Prostate gland (tissue), 2 donors: ENCODE measurements at regions not wholly inside any gene's neighbourhood (a gene's known extent, or its start where the extent isn't known, plus 50 kb on each side); places are given as distances from the start of the nearest gene placed in this dataset.

Source experiments
- DNase-seq: peaks from one replicate; pipeline ENCODE4 v3.0.0-alpha.2; 2019; ENCODE audit warnings: low spot score
- H3K27ac ChIP-seq, 2 donors: fragments of 200-600 bp; sonication (generic); 2 replicates each; pipeline ENCODE4 v1.5.1; 2017 to 2019
- H3K27me3 ChIP-seq: fragments of 200-600 bp; sonication (generic); replicated peaks from 2 replicates; pipeline ENCODE4 v1.5.1; 2019; ENCODE audit not compliant: insufficient read depth
- H3K36me3 ChIP-seq, 2 donors: fragments of 200-600 bp; sonication (generic); 1 replicate in 1 of 2; 2 replicates in 1 of 2; pipeline versions ENCODE4 v1.5.1 to v1.8.1; 2017 to 2019
- H3K4me1 ChIP-seq: fragments of 200-600 bp; sonication (generic); replicated peaks from 2 replicates; pipeline ENCODE4 v1.5.1; 2019
- H3K4me3 ChIP-seq, 2 donors: fragments of 200-600 bp; sonication (generic); 2 replicates each; pipeline ENCODE4 v1.5.1; 2017 to 2019
- H3K9me3 ChIP-seq: fragments of 200-600 bp; sonication (generic); 2 replicates; pipeline ENCODE4 v1.5.1; 2017
- POLR2A ChIP-seq: fragments of 450-650 bp; IDR thresholded peaks from one replicate; pipeline ENCODE4 v1.6.1; 2016; ENCODE audit warnings: antibody characterized with exemption, mild to moderate bottlenecking
- POLR2AphosphoS5 ChIP-seq: sonication (generic); formaldehyde crosslinking; IDR thresholded peaks from one replicate; pipeline ENCODE4 v1.6.1; 2017; ENCODE audit warnings: antibody characterized with exemption
- WGBS: methylation state at CpG from one replicate; pipeline ENCODE4 v1.1.5; 2018; 5-methylcytosine and 5-hydroxymethylcytosine counted together
- intact Hi-C: fragments of 100-400 bp; cut with DNase I; formaldehyde crosslinking; loops from one replicate; pipeline ENCODE4 v1.14.2; 2022
- TF ChIP-seq, protein P1 (sequence below), 4 experiments: fragments of 200-600 bp in 2 of 4; fragments of 450-650 bp in 2 of 4; sonication (generic) in 2 of 4; IDR thresholded peaks; 1 replicate in 3 of 4; 2 replicates in 1 of 4; pipeline ENCODE4 v1.5.1; 2016 to 2019; ENCODE audit warnings: antibody characterized with exemption in 4 of 4, mild to moderate bottlenecking in 2 of 4, moderate library complexity in 2 of 4

DNA sequence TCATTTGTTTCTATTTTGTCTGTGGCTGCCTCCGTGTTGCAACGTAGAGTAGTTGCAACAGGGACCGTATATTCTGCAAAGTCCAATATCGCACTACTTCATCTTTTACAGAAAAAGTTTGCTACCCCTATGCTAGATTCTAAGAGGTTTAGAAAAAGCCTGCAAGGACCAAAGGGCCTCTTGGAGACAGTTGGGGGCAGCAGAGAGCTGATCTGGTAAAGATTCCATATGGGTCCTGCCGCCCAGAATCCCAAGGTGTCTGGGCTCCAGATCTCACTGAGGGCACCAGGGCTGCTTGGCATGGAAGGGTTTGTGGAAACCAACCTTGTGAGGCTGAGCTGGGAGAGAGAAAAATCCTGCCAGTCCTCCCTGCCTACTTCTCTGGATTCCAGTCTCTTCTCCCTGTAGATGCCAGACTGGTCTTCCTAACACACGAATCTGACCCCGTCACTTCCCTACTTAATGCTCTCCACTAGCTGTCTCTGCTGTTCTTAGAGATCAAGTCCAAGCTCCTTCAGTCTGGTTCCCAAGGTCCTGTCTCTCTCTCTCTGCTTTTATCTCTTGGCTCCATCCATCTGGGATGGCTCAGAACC, 74.6 kb downstream of the GLRX5 start:
- intact Hi-C loops, result no loop called here
- Histone ChIP-seq H3K4me3 (no peak overlapping the region), H3K9me3 (no peaks in the 10 kb centered on the region), H3K27ac (no peak overlapping the region), H3K4me1 (no peaks in the 10 kb centered on the region), H3K36me3 (no peaks in the 10 kb centered on the region), H3K27me3 (no peaks in the 10 kb centered on the region)
- DNase-seq, result peak; percentile 12
- TF ChIP-seq POLR2A, result no peak
- TF ChIP-seq, protein P1, sequence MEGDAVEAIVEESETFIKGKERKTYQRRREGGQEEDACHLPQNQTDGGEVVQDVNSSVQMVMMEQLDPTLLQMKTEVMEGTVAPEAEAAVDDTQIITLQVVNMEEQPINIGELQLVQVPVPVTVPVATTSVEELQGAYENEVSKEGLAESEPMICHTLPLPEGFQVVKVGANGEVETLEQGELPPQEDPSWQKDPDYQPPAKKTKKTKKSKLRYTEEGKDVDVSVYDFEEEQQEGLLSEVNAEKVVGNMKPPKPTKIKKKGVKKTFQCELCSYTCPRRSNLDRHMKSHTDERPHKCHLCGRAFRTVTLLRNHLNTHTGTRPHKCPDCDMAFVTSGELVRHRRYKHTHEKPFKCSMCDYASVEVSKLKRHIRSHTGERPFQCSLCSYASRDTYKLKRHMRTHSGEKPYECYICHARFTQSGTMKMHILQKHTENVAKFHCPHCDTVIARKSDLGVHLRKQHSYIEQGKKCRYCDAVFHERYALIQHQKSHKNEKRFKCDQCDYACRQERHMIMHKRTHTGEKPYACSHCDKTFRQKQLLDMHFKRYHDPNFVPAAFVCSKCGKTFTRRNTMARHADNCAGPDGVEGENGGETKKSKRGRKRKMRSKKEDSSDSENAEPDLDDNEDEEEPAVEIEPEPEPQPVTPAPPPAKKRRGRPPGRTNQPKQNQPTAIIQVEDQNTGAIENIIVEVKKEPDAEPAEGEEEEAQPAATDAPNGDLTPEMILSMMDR (IDR thresholded peaks at IDR 0.05), result peak in 3 of 4 experiments; percentile 15 to 50 (median 18)
- 28% methylated on average over 7 of the region's 7 CpGs for WGBS

DNA sequence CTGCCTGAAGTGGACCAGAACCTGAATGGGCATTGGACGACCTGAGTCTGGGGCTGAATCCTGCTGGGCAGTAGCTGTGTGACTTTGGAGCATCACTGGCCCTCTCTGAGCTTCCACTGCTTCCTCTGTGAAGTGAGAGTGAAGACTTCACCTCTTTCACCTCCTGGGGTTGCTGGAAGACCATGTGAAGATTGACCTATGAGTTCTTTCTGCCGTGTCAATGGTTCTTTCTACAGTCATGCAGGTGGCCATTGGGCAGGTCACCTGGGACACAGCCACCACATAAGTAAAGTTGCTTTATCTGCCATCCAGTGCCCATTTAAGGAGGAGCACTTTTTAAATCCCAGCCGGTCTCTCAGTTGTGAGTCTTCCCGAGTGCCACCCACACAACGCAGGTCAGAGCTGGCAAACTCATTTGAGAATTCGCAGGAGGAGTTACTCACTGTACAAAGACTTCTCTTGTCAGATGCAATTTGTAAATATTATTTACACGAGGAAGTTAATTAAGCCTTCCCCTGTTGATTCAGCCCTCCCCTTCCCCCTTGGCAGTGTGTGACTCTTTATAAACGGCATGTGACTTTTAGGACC, 74.8 kb upstream of the TCL1B start:
- no peak for DNase-seq
- no peaks in the 10 kb centered on the region for H3K9me3 ChIP-seq
- TF ChIP-seq, protein P1 (IDR thresholded peaks at IDR 0.05), result no peak
- TF ChIP-seq POLR2A (no peak), POLR2AphosphoS5 (no peak)
- intact Hi-C loops, result no loop called here
- no peaks in the 10 kb centered on the region for H3K27me3 ChIP-seq
- H3K4me3 ChIP-seq, result no peak overlapping the region
- no peak overlapping the region for H3K27ac ChIP-seq
- H3K4me1 ChIP-seq, result no peaks in the 10 kb centered on the region
- H3K36me3 ChIP-seq, result no peaks in the 10 kb centered on the region
- WGBS, result 41% methylated on average over 8 of the region's 8 CpGs

- H3K4me3 ChIP-seq, result no peak overlapping the region
- TF ChIP-seq POLR2A (no peak), POLR2AphosphoS5 (no peak)
- TF ChIP-seq, protein P1 (IDR thresholded peaks at IDR 0.05), result no peak
- no peaks in the 10 kb centered on the region for H3K36me3 ChIP-seq
- no peak overlapping the region for H3K27ac ChIP-seq
- DNase-seq, result no peak
- intact Hi-C loops, result no loop called here
- 92% methylated on average over 5 of the region's 5 CpGs for WGBS
- H3K9me3 ChIP-seq, result no peaks in the 10 kb centered on the region
- H3K27me3 ChIP-seq, result no peaks in the 10 kb centered on the region
- H3K4me1 ChIP-seq, result no peaks in the 10 kb centered on the region
Observed at GRCh38 chr14:95614349-95614748, 71.9 kb upstream of the TCL1B start.

DNA sequence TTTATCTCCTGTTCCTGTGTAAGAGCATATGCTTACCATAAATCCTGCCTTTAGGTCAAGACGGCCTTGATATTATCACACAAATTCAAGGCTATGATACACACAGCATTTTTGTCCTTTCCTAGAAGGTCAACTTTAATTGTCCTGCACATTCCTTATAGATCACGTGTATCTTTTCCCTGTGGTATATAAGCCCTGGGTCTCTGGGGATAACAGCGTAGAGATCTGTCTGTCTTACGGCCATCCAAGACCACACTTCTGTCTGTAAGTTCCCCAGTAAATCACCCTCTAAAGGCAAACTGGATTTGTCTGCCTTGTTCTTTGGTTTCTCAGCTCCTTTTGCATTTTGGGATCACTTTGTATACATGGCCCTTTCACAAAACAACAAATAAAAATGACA, 69.5 kb upstream of the TCL1B start:
- intact Hi-C loops, result no loop called here
- TF ChIP-seq, protein P1 (IDR thresholded peaks at IDR 0.05), result no peak
- TF ChIP-seq POLR2AphosphoS5 (no peak), POLR2A (no peak)
- no peaks in the 10 kb centered on the region for H3K36me3 ChIP-seq
- no peak overlapping the region for H3K4me3 ChIP-seq
- H3K4me1 ChIP-seq, result no peaks in the 10 kb centered on the region
- DNase-seq, result no peak
- H3K27me3 ChIP-seq, result no peaks in the 10 kb centered on the region
- H3K9me3 ChIP-seq, result no peaks in the 10 kb centered on the region
- WGBS, result 48% methylated on average over 4 of the region's 4 CpGs
- no peak overlapping the region for H3K27ac ChIP-seq

- Histone ChIP-seq H3K9me3 (no peaks in the 10 kb centered on the region), H3K27ac (no peak overlapping the region), H3K36me3 (no peaks in the 10 kb centered on the region), H3K4me3 (no peak overlapping the region), H3K27me3 (no peaks in the 10 kb centered on the region), H3K4me1 (no peaks in the 10 kb centered on the region)
- intact Hi-C loops, result no loop called here
- no peak for DNase-seq
- WGBS, result 51% methylated on average over 12 of the region's 12 CpGs
- TF ChIP-seq, protein P1 (IDR thresholded peaks at IDR 0.05), result no peak
- no peak for TF ChIP-seq POLR2AphosphoS5
- no peak for TF ChIP-seq POLR2A
Observed at GRCh38 chr14:95619785-95620417, 66.3 kb upstream of the TCL1B start.
